Heart right ventricle (tissue), 16 donors: ENCODE measurements at regions not wholly inside any gene's neighbourhood (a gene's known extent, or its start where the extent isn't known, plus 50 kb on each side); places are given as distances from the start of the nearest gene placed in this dataset.
A peak's percentile ranks its signal among the peaks of the same experiment; 100 is the strongest.

ENCODE experiments used
- ATAC-seq, 8 donors: fragments of 200-7000 bp; cut with Tn5 transposase; one replicate each; pipeline ENCODE4 v1.9.1; 2020; ENCODE audit warnings: mild to moderate bottlenecking in 8 of 8, moderate library complexity in 8 of 8, moderate number of reproducible peaks in 1 of 8
- DNase-seq, 2 donors: peaks; one replicate each; pipeline ENCODE4 v3.0.0-alpha.2; 2020
- H3K27ac ChIP-seq, 10 donors: fragments of 200-600 bp; sonication (generic) in 2 of 10; one replicate each; pipeline versions ENCODE4 v1.5.0 to v1.8.0; 2020 to 2022; ENCODE audit warnings: mild to moderate bottlenecking in 3 of 10
- H3K27me3 ChIP-seq, 7 donors: fragments of 200-600 bp; one replicate each; pipeline ENCODE4 v1.8.0; 2021 to 2022; ENCODE audit warnings: mild to moderate bottlenecking in 2 of 7
- H3K36me3 ChIP-seq, 9 donors: fragments of 200-600 bp; sonication (generic) in 1 of 9; one replicate each; pipeline versions ENCODE4 v1.5.0 to v1.8.0; 2020 to 2022; ENCODE audit warnings: mild to moderate bottlenecking in 2 of 9
- H3K4me1 ChIP-seq, 9 donors: fragments of 200-600 bp; sonication (generic) in 1 of 9; one replicate each; pipeline versions ENCODE4 v1.5.0 to v1.8.0; 2020 to 2022; ENCODE audit warnings: mild to moderate bottlenecking in 4 of 9
- H3K4me3 ChIP-seq, 10 donors: fragments of 200-600 bp; sonication (generic) in 2 of 10; one replicate each; pipeline versions ENCODE4 v1.5.0 to v1.8.0; 2020 to 2022; ENCODE audit warnings: mild to moderate bottlenecking in 7 of 10, moderate library complexity in 2 of 10
- H3K9me3 ChIP-seq, 11 donors: fragments of 200-600 bp in 10 of 11; sonication (generic) in 2 of 11; one replicate each; pipeline versions ENCODE4 v1.5.0 to v1.8.0; 2013 to 2022; ENCODE audit warnings: mild to moderate bottlenecking in 2 of 11, control low read depth in 1 of 11, moderate library complexity in 1 of 11
- WGBS, 2 donors: extraction: QIAGEN DNeasy Blood & Tissue Kit; methylation state at CpG; one replicate each; pipeline ENCODE4 v1.1.7; 2013; ENCODE audit warnings: inconsistent platforms in 1 of 2; 5-methylcytosine and 5-hydroxymethylcytosine counted together
- intact Hi-C, 10 donors: fragments of 100-400 bp; cut with DNase I; formaldehyde crosslinking; loops; one replicate each; pipeline versions ENCODE4 v1.11.1 to v1.14.2; 2022
- TF ChIP-seq, protein P1 (sequence below), 9 donors: fragments of 200-600 bp; sonication (generic) in 2 of 9; IDR thresholded peaks; one replicate each; pipeline versions ENCODE4 v1.5.0 to v1.8.0; 2021 to 2022; ENCODE audit warnings: antibody characterized with exemption in 9 of 9, mild to moderate bottlenecking in 5 of 9, moderate library complexity in 1 of 9
- donor health status: Arrhythmogenic right ventricular cardiomyopathy.
- donor health status: ischemic (EF 13 %, LVEDD 7.1; RV severe dilation, severe dysfunction).
- donor health status: healthy with polysubstance abuse.
- donor health status: DM: no; HTN: yes; CAD: no.
- donor health status: DM: no; HTN: no; CAD: no.
- donor health status: ischemic (EF 25% LVEDD 6.9; RV normal size, moderate dysfunction).
- donor health status: ischemic (EF 25% LVEDD 5.7; RV mildly dilated, moderate dysfunction).
- donor health status: healthy.
- donor health status: DM: yes; HTN: yes; CAD: no.
- donor health status: Ischemic cardiomyopathy.
- donor health status: ischemic (EF 35%, LVEDD 5.7; RV mildly dilated, moderate dysfunction).
- donor health status: nonischemic (EF 11% LVEDD 7.7; RV severe dilation, severe dysfunction).
- donor health status: DM: yes; HTN: yes; CAD: no.
- donor health status: PGD.
- donor health status: ischemic (EF 29% LVEDD 5.4; RV normal size, mild dysfunction).
- donor health status: nonischemic (EF 23%, LVEDD 6.1; RV moderate dilation, normal function).

DNA sequence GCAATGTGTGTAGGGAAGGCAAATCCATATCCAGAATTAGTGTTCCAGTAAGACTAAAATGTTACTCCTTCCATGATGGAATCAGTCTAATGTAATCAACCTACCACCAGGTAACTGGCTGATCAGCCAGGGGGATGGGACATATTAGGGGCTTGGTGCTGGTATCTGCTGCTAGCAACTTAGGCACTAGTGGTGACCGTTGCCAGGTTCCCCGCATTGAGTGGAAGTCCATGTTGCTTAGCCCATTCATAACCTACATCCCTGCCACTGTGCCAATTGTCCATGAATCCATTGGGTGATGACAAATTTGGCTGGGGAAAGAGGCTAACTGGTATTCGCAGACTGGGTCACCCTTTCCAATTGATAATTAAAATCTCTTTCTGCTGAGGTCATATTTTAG is 212.2 kb upstream of the ROBO1 start:
- no peaks in the 10 kb centered on the region for H3K27me3 ChIP-seq
- TF ChIP-seq, protein P1, sequence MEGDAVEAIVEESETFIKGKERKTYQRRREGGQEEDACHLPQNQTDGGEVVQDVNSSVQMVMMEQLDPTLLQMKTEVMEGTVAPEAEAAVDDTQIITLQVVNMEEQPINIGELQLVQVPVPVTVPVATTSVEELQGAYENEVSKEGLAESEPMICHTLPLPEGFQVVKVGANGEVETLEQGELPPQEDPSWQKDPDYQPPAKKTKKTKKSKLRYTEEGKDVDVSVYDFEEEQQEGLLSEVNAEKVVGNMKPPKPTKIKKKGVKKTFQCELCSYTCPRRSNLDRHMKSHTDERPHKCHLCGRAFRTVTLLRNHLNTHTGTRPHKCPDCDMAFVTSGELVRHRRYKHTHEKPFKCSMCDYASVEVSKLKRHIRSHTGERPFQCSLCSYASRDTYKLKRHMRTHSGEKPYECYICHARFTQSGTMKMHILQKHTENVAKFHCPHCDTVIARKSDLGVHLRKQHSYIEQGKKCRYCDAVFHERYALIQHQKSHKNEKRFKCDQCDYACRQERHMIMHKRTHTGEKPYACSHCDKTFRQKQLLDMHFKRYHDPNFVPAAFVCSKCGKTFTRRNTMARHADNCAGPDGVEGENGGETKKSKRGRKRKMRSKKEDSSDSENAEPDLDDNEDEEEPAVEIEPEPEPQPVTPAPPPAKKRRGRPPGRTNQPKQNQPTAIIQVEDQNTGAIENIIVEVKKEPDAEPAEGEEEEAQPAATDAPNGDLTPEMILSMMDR (IDR thresholded peaks at IDR 0.05) = no peak
- H3K36me3 ChIP-seq = no peaks in the 10 kb centered on the region
- ATAC-seq = no peak
- no peak for DNase-seq
- H3K4me3 ChIP-seq = no peak overlapping the region
- 86 to 90% methylated on average over 3 of the region's 3 CpGs for WGBS, 2 donors
- H3K4me1 ChIP-seq = no peaks in the 10 kb centered on the region
- H3K27ac ChIP-seq = no peak overlapping the region
- intact Hi-C loops = no loop called here
- H3K9me3 ChIP-seq = peaks cover 0 to 18% (median 0%) of the 10 kb centered on the region in 11 donors

DNA sequence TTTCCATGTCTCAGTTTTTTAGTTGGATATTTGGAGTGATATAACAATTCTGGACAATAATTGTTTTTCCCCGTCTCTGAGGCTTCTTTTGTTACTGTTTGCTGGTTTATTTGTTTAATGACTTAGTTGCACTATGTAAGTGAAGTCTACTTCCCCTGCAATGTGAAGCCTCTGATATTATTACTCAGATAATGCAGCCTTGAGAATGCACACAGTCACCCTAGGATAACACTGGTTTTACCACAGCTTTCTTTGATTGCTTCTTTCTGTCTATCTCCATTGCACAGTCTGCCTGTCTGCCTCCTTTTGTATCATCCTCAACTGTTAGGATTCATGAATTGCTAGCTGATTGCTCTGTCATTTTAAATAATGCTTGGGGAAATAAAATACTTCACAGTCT is 208.7 kb upstream of the ROBO1 start:
- Histone ChIP-seq H3K9me3 (peaks cover 0 to 19% (median 0%) of the 10 kb centered on the region in 11 donors), H3K27ac (no peak overlapping the region), H3K4me1 (no peaks in the 10 kb centered on the region), H3K27me3 (no peaks in the 10 kb centered on the region), H3K4me3 (no peak overlapping the region), H3K36me3 (no peaks in the 10 kb centered on the region)
- TF ChIP-seq, protein P1 (IDR thresholded peaks at IDR 0.05) = no peak
- DNase-seq (no peak), ATAC-seq (no peak)
- intact Hi-C loops = no loop called here
- 69 to 83% methylated on average over 1 of the region's 1 CpG for WGBS, 2 donors

DNA sequence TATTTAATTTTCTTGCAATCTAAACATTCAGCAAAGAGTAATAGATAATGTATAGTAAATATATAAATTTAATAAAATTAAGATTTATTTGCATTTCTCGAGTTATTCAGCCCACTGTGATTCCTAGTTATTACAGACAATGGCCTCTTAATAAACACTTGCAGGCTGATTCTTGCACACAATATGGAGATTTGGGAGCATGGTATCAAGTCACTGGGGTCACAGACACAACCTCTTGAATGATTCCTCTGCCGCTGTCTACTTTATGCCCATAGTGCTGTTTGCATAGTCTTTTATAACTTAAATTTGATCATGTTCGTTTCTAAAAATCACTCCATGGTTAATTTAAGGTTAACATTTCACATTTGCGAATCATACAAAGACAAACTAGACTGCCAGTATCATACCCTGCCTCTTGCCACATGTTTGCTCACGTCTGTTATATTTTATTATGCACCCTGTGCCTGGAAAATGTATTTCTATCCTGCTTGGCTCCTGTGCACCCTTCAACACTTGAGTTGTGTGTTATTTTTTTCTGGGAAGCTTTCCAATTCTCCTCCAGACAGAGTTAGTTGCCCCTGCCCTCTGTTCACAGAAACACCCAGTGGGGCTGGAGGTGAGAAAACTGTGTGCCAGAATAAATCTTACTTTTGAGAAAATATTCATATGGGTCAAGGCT is 206.3 kb upstream of the ROBO1 start:
- TF ChIP-seq, protein P1 (IDR thresholded peaks at IDR 0.05) = no peak
- H3K4me1 ChIP-seq = no peaks in the 10 kb centered on the region
- peak; percentile 63 to 97 (median 94) for ATAC-seq
- intact Hi-C loops = no loop called here
- no peak overlapping the region for H3K4me3 ChIP-seq
- no peaks in the 10 kb centered on the region for H3K36me3 ChIP-seq
- H3K9me3 ChIP-seq = peaks cover 0 to 19% (median 0%) of the 10 kb centered on the region in 11 donors
- peak overlapping the region in 2 of 10 donors; percentile 41 to 49 for H3K27ac ChIP-seq
- WGBS, 2 donors = 43 to 46% methylated on average over 5 of the region's 5 CpGs
- H3K27me3 ChIP-seq = no peaks in the 10 kb centered on the region
- peak in 1 of 2 donors; percentile 15 for DNase-seq

DNA sequence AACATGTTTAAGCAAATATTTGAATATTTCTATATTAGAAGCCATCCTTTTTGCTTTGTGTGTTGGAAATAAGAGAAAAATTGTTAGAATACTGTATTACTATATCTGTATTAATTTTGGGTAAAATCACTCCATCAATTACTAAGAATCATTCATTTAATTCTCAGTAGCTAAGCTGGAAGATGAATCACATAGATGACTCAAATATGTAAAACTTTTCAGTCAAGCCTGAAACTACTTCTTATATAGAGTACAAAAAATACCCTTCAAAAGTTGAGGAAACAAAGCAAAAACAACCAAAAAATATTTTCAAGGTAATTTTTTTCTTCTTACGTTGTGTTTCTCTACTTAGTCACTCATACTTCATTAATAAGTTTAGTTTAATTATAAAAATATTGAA is 205.7 kb upstream of the ROBO1 start:
- TF ChIP-seq, protein P1 (IDR thresholded peaks at IDR 0.05) = no peak
- 83 to 94% methylated on average over 1 of the region's 1 CpG for WGBS, 2 donors
- no peaks in the 10 kb centered on the region for H3K36me3 ChIP-seq
- no peak for DNase-seq
- peak overlapping the region in 1 of 10 donors; percentile 49 for H3K27ac ChIP-seq
- H3K4me1 ChIP-seq = no peaks in the 10 kb centered on the region
- H3K9me3 ChIP-seq = peaks cover 0 to 19% (median 0%) of the 10 kb centered on the region in 11 donors
- H3K27me3 ChIP-seq = no peaks in the 10 kb centered on the region
- H3K4me3 ChIP-seq = no peak overlapping the region
- ATAC-seq = no peak
- intact Hi-C loops = no loop called here
